Transverse colon (tissue), 4 donors: ENCODE measurements at regions not wholly inside any gene's neighbourhood (a gene's known extent, or its start where the extent isn't known, plus 50 kb on each side); places are given as distances from the start of the nearest gene placed in this dataset.

Experiments used
- DNase-seq: peaks from one replicate; pipeline ENCODE4 v3.0.0-alpha.2; 2019
- H3K27ac ChIP-seq, 4 donors: fragments of 200-600 bp; sonication (generic); 2 replicates each; pipeline ENCODE4 v1.5.1; 2016 to 2018; ENCODE audit warnings: inconsistent platforms in 4 of 4
- H3K27me3 ChIP-seq: fragments of 200-600 bp; sonication (generic); 2 replicates; pipeline ENCODE4 v1.5.1; 2017; ENCODE audit warnings: inconsistent platforms
- H3K36me3 ChIP-seq, 4 donors: fragments of 200-600 bp; sonication (generic); 2 replicates each; pipeline ENCODE4 v1.5.1; 2017 to 2019; ENCODE audit warnings: inconsistent platforms in 4 of 4
- H3K4me1 ChIP-seq, 4 donors: fragments of 200-600 bp; sonication (generic); 2 replicates each; pipeline ENCODE4 v1.5.1; 2017 to 2020; ENCODE audit warnings: inconsistent platforms in 4 of 4
- H3K4me3 ChIP-seq, 4 donors: fragments of 200-600 bp; sonication (generic); 1 replicate in 1 of 4; 2 replicates in 3 of 4; pipeline versions ENCODE4 v1.5.1 to v1.6.1; 2017 to 2019; ENCODE audit warnings: inconsistent platforms in 4 of 4
- H3K9me3 ChIP-seq, 2 donors: fragments of 200-600 bp; sonication (generic); 2 replicates each; pipeline ENCODE4 v1.5.1; 2017 to 2019; ENCODE audit warnings: inconsistent platforms in 2 of 2
- CTCF ChIP-seq, 5 experiments: fragments of 200-600 bp in 3 of 5; fragments of 450-650 bp in 2 of 5; sonication (generic) in 3 of 5; IDR thresholded peaks; 1 replicate in 2 of 5; 2 replicates in 3 of 5; pipeline ENCODE4 v1.5.1; 2016 to 2017; ENCODE audit warnings: antibody characterized with exemption in 5 of 5, inconsistent platforms in 3 of 5, mild to moderate bottlenecking in 2 of 5, moderate library complexity in 1 of 5
- EP300 ChIP-seq: sonication (generic); formaldehyde crosslinking; IDR thresholded peaks from one replicate; pipeline ENCODE4 v1.6.1; 2017; ENCODE audit warnings: antibody characterized with exemption, low read depth
- POLR2A ChIP-seq: fragments of 450-650 bp; IDR thresholded peaks from one replicate; pipeline ENCODE4 v1.6.1; 2016; ENCODE audit warnings: antibody characterized with exemption, mild to moderate bottlenecking, moderate library complexity
- POLR2AphosphoS5 ChIP-seq, 3 donors: sonication (generic); formaldehyde crosslinking; IDR thresholded peaks; one replicate each; pipeline ENCODE4 v1.6.1; 2016; ENCODE audit warnings: antibody characterized with exemption in 3 of 3
- WGBS, 2 donors: methylation state at CpG; one replicate each; pipeline ENCODE4 v1.1.5; 2018; ENCODE audit warnings: low coverage in 1 of 2; 5-methylcytosine and 5-hydroxymethylcytosine counted together
- in situ Hi-C, 4 donors: fragments of 200-750 bp; cut with MboI; loops; one replicate each; pipeline versions ENCODE4 v1.15.0 to v1.15.1; 2017; ENCODE audit warnings: low sequenced_read_pairs in 3 of 4, low pct_ligation_motif_present in 1 of 4, low pct_unique_long_range_greater_than_20kb in 1 of 4
- intact Hi-C: fragments of 100-400 bp; cut with DNase I; formaldehyde crosslinking; loops from one replicate; pipeline ENCODE4 v1.15.1; 2023; ENCODE audit warnings: low total_unique reads

GRCh38 chr9:6133346-6134063 lies 82.1 kb upstream of the IL33 start:
- intact Hi-C loops (no loop called here), in situ Hi-C loops (no loop called here)
- Histone ChIP-seq H3K4me1 (no peaks in the 10 kb centered on the region), H3K4me3 (no peak overlapping the region), H3K36me3 (no peaks in the 10 kb centered on the region), H3K9me3 (no peaks in the 10 kb centered on the region), H3K27me3 (no peaks in the 10 kb centered on the region), H3K27ac (no peak overlapping the region)
- TF ChIP-seq CTCF (IDR thresholded peaks at IDR 0.05) (no peak), POLR2A (no peak), EP300 (no peak), POLR2AphosphoS5 (IDR thresholded peaks at IDR 0.05) (no peak)
- no peak for DNase-seq
- WGBS, 2 donors = 74 to 77% methylated on average over 3 to 5 of the region's 5 CpGs

- DNase-seq = no peak
These were observed 83.0 kb upstream of the IL33 start for GRCh38 chr9:6132650-6133049.

GRCh38 chr9:6128030-6128429 lies 87.6 kb upstream of the IL33 start:
- in situ Hi-C loops (no loop called here), intact Hi-C loops (no loop called here)
- DNase-seq = no peak
- Histone ChIP-seq H3K4me1 (no peaks in the 10 kb centered on the region), H3K27me3 (no peaks in the 10 kb centered on the region), H3K4me3 (no peak overlapping the region), H3K9me3 (no peaks in the 10 kb centered on the region), H3K36me3 (no peaks in the 10 kb centered on the region), H3K27ac (no peak overlapping the region)
- 89 to 100% methylated on average over 2 of the region's 2 CpGs for WGBS, 2 donors
- TF ChIP-seq EP300 (no peak), POLR2AphosphoS5 (IDR thresholded peaks at IDR 0.05) (no peak), POLR2A (no peak), CTCF (IDR thresholded peaks at IDR 0.05) (no peak)

More at GRCh38 chr9:6132650-6133049, 83.0 kb upstream of the IL33 start:
- H3K9me3 ChIP-seq = no peaks in the 10 kb centered on the region
- H3K4me1 ChIP-seq = no peaks in the 10 kb centered on the region
- 57 to 63% methylated on average over 3 to 4 of the region's 4 CpGs for WGBS, 2 donors
- in situ Hi-C loops (no loop called here), intact Hi-C loops (no loop called here)
- no peak overlapping the region for H3K4me3 ChIP-seq
- no peaks in the 10 kb centered on the region for H3K36me3 ChIP-seq
- TF ChIP-seq POLR2AphosphoS5 (IDR thresholded peaks at IDR 0.05) (no peak), CTCF (IDR thresholded peaks at IDR 0.05) (no peak), POLR2A (no peak), EP300 (no peak)
- no peaks in the 10 kb centered on the region for H3K27me3 ChIP-seq
- H3K27ac ChIP-seq = no peak overlapping the region

- in situ Hi-C loops = no loop called here
- 91 to 93% methylated on average over 1 to 3 of the region's 3 CpGs for WGBS, 2 donors
- TF ChIP-seq EP300 = no peak
- TF ChIP-seq CTCF (IDR thresholded peaks at IDR 0.05) = no peak
- no peak for TF ChIP-seq POLR2A
- TF ChIP-seq POLR2AphosphoS5 (IDR thresholded peaks at IDR 0.05) = no peak
- no peak for DNase-seq
- Histone ChIP-seq H3K27me3 (no peaks in the 10 kb centered on the region), H3K27ac (no peak overlapping the region), H3K4me3 (no peak overlapping the region), H3K9me3 (no peaks in the 10 kb centered on the region), H3K36me3 (no peaks in the 10 kb centered on the region), H3K4me1 (no peaks in the 10 kb centered on the region)
- intact Hi-C loops = no loop called here
These were observed 89.2 kb upstream of the IL33 start for GRCh38 chr9:6126377-6126776.
